Gastrocnemius medialis (tissue), 4 donors: ENCODE measurements at regions not wholly inside any gene's neighbourhood (a gene's known extent, or its start where the extent isn't known, plus 50 kb on each side); places are given as distances from the start of the nearest gene placed in this dataset.

Experiments used
- POLR2A ChIP-seq, 2 donors: fragments of 450-650 bp; IDR thresholded peaks; one replicate each; pipeline ENCODE4 v1.6.1; 2017; ENCODE audit warnings: antibody characterized with exemption in 2 of 2, mild to moderate bottlenecking in 2 of 2, moderate library complexity in 2 of 2
- TF ChIP-seq, protein P1 (sequence below), 5 experiments: fragments of 450-650 bp in 3 of 5; fragments of 200-600 bp in 2 of 5; sonication (generic) in 2 of 5; IDR thresholded peaks in 4 of 5; conservative IDR thresholded peaks in 1 of 5; 1 replicate in 4 of 5; 2 replicates in 1 of 5; pipeline ENCODE4 v1.5.1; 2016 to 2019; ENCODE audit warnings: antibody characterized with exemption in 5 of 5, mild to moderate bottlenecking in 3 of 5, moderate library complexity in 3 of 5

DNA sequence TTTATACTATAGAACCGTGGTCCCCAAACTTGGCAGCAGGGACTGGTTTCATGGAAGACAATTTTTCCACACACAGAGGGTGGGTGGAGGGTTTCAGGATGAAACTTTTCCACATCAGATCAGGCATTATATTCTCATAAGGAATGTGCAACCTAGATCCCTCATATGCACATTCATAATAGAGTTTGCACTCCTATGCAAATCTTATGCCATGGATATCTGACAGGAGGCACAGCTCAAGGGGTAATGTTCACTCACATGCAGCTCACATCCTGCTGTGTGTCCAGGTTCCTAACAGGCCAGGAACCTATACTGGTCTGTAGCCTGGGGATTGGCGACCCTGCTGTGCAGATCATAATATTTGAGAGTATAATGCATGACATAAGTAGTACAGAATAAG is 1802.2 kb upstream of the ACO1 start:
- TF ChIP-seq, protein P1, sequence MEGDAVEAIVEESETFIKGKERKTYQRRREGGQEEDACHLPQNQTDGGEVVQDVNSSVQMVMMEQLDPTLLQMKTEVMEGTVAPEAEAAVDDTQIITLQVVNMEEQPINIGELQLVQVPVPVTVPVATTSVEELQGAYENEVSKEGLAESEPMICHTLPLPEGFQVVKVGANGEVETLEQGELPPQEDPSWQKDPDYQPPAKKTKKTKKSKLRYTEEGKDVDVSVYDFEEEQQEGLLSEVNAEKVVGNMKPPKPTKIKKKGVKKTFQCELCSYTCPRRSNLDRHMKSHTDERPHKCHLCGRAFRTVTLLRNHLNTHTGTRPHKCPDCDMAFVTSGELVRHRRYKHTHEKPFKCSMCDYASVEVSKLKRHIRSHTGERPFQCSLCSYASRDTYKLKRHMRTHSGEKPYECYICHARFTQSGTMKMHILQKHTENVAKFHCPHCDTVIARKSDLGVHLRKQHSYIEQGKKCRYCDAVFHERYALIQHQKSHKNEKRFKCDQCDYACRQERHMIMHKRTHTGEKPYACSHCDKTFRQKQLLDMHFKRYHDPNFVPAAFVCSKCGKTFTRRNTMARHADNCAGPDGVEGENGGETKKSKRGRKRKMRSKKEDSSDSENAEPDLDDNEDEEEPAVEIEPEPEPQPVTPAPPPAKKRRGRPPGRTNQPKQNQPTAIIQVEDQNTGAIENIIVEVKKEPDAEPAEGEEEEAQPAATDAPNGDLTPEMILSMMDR (IDR thresholded peaks at IDR 0.05 in 4 of 5, conservative IDR thresholded peaks at IDR 0.05 in 1 of 5): no peak
- TF ChIP-seq POLR2A (IDR thresholded peaks at IDR 0.05): no peak
